Hindlimb muscle (tissue), 1 donor: ENCODE measurements at regions not wholly inside any gene's neighbourhood (a gene's known extent, or its start where the extent isn't known, plus 50 kb on each side); places are given as distances from the start of the nearest gene placed in this dataset.
"Not testable (repeated sequence)": the region's sequence is repeated elsewhere in the genome, so short reads cannot be mapped to it uniquely, and the experiment has no call there.

Source experiments
- DNase-seq: peaks from one replicate; pipeline ENCODE4 v3.0.0-alpha.2; 2013

DNA sequence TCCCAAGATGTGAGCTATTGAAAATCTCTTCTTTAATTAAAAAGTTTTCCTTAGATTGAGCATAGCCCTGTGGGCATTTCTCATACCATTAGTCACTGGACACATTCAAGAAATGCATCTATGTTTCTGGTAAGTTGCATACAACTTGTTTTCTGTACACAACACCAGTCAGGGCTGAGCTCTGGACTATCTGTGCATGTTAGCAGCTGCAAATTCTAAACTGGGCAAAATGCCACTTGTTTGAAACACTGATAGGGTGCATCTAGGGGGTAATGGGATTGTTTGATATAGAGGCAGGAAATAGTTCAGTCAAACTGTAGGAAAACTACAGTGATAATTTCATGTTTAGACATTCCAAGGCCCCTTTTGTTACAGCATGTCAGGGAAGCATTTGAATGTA lies 145.6 kb upstream of the NPY start:
- no peak for DNase-seq

DNA sequence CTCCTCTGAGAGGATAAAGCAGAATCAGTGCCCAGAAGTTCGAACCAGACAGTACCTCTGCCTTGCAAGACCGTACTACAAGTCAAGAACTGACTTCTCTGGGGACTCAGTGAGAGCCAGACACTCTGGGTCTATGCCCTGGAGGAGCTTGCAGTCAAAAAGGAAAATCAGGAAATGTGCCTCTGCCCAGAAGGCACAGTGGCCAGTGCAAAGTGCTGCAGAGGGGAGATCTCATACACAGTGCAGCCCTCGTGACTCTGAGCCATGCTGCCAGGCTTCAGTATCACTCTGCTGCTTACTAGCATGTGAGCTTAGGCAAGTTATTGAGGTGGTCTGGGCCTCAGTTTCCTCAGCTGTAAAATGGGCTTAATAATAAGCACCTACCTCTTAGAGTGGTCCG lies 144.0 kb upstream of the NPY start:
- DNase-seq: no peak

DNA sequence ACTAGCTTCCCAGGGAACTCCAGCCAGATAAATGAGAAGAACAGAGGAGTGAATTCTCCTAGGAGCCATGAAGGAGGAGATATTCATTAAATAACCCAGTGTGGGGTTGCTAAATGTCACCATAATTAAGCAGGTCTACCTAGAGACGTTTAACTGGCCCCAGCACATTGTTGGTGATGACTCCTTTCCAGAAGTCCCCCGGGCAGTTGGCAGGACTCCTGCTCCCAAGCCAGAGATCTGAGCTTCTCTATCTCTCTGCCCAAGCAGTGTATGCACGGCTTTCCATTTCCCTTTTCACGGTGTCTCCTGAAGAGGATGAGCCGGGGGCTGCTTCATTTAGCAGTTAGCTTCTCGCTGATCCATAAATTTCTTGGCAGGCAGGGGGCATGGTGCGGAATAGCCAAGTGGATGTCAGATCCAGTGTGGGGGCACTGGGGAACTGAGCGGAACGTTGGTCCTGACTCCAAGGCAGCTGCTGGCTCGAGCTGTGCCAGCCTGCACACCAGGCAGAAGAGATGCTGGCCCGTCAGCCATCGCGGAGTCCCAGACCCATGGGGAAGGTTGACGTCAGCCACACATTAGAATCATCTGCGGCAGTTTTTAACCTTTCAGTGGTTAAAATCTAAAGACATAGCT lies 142.0 kb upstream of the NPY start:
- no peak for DNase-seq

DNA sequence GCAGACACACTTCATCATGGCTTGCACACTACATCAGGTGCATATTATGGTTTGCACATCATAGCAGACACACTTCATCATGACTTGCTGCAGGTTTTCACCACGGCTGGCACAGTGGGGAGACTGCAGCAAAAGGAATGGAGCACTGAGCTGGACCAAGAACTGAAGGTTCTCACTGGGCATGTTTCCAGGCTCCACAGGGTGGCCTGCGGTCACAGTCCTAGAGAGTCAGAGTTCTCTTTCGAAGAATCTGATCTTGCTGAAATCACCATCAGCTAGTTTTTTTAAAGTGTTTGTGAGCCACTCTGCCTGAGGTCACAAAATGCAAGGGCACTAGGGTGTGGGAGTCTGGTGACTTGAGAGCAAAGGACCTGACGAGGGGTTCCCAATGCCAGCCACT lies 140.4 kb upstream of the NPY start:
- DNase-seq: no peak

DNA sequence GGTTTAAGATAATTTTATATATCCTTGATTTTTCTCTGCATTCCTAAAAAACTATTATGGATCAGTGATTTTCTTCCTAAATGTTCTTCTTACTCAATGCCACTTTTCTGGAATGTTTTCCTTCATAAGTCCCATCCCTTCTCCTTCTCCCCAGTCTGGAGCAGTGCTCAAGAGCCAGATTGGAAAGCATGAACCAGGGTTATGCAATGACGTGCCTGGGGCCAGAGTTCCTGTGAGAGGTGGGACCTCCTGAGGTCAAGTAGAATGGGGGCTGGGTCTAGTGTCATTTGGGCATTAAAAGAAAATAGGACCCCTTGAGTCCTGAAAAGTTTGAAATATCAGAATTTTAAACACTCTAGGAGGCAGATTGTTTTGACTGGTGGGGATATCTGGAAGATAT lies 132.0 kb upstream of the NPY start:
- DNase-seq: no peak

DNA sequence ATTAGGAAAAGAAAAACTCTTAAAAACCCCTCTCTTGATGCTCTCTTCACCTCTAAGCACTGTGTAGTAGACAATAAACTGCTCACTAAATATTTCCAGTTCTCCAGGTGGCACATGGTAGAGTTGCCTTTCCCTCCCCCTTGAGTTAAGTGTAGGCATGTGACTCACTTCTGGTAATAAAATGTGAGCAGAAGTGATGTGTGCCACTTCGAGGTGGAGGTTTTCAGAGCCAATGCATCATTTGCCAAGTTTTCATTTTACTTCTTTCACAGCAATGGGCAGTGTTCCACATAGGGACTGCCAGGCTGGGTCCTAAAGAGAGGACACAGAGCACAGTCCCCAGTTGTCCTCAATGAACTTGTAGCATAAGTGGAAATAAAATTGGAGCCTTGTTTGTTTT lies 131.6 kb upstream of the NPY start:
- DNase-seq: no peak

DNA sequence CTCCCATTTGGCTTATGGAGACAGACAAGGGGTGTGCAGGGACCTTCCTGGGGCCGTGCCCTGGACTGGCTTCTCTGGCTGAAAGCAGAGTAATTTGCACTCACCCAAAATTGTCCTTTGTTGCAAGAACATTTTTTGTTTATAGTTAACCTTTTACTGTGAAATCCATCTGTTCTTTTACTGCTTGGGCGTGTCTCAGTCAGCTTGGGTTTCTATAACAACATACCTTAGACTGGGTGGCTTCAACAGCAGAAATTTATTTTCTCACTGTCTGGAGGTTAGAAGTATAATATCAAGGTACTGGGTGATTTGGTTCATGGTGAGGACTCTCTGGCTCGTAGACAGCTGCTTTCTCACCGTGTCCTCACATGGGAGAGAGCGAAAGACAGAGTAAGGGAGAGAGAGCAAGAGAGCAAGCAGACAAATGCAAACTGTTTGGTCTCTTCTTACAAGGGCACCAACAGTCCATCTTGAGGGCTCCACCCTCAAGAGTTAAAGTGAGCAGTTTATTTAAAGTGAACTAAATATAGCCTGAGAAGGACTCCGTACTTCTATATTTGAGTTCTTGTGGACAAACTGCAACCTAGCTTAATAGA lies 131.0 kb upstream of the NPY start:
- no peak for DNase-seq

DNA sequence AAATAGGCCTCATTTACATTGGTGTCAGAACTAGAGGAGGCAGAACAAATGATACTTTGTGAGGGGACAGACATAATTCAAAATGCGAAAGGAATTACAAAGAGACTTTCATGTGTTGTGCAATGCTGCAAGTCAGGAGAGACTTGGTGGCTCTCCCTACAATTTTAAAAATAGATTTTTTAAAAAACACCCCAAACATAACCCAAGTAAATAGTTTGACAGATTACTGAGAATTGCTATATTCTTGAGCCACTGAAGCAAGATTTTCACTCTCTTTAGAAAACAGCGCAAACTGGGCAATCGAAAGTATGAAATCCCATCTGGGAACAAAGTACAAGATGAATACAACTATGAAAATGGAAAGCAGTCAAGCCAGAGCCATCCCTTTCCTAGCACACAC lies 126.3 kb upstream of the NPY start:
- DNase-seq: no peak

DNA sequence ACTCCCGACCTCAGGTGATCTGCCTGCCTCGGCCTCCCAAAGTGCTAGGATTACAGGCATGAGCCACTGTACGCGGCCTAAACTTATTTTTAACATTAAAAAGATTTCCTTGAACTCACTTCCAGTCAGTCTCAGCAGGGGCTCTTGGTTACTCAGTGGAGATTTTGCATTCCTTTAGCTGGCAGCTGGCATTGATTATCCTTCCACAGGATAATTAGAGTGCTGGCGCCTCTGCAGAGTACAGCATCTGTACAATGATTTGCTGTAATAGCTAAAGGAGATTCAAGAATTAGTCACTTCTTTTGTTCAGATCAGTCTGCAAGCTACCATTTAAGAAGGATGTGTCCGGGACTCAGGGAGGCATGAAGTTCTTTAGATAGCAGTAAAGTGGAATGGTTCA lies 125.0 kb upstream of the NPY start:
- DNase-seq: no peak

DNA sequence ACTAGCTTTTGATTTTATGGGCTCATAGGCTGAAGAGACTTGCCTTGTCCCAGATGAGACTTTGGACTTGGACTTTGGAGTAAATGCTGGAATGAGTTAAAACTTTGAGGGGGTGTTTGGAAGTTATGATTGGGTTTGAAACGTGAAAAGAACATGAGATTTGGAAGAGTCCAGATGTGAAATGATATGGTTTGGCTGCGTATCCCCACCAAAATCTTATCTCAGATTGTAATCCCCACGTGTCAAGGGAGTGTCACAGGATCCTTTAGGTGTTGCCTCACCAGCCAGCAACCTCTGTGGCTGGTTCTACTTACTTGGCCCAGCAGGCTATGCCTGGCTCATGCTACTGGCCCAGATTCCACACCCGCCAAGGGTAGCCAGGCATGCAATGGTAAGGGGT lies 119.6 kb upstream of the NPY start:
- DNase-seq: no peak

DNA sequence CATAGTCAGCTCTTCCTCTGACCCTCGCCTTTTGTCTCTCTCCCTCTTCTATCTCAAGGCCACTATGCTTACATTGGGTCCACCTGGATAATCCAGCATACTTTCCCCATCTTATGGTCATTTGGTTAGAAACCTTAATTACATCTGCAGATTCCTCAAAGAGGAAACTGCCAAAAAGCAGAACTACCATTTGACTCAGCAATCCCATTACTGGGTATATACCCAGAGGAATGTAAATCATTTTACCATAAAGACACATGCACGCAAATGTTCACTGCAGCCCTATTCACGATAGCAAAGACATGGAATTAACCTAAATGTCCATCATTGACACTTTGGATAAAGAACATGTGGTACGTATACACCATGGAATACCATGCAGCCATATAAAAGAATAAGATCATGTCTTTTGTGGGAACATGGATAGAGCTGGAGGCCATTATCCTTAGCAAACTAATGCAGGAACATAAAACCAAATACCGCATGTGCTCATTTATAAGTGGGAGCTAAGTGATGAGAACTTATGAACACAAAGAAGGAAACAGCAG lies 114.8 kb upstream of the NPY start:
- no peak for DNase-seq

DNA sequence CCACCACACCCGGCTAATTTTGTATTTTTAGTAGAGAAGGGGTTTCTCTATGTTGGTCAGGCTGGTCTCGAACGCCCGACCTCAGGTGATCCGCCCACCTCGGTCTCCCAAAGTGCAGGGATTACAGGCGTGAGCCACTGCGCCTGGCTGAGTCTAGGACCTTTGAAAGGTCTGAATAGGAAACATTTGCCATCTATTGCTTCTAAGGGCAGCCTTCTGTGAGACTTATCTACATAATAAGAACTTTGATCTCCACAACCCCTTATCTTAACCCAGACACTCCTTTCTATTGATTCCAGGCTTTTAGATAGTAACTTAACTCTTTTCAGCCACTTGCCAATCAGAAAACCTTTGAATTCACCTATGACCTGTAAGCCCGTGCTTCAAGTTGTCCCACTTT lies 112.0 kb upstream of the NPY start:
- DNase-seq: not testable (repeated sequence)

DNA sequence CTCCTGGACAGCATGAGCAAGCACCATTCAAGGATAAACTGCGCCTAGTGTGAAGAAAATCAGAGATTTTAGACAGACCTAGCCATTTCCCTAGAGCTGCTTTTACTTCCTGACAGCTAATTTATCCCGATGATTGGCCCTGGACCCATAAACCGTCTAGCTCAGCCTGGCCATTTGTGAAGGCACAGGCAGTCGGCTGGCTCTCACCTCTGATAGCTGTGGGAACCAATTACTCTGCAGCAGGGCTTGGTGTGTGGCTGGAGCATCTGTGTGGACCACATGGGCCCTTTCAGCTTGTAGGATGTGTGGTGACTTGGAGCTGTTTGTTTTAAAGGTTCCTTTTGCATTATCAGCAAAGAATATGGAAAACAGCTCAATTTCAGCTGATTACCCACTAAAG lies 111.1 kb upstream of the NPY start:
- DNase-seq: no peak

DNA sequence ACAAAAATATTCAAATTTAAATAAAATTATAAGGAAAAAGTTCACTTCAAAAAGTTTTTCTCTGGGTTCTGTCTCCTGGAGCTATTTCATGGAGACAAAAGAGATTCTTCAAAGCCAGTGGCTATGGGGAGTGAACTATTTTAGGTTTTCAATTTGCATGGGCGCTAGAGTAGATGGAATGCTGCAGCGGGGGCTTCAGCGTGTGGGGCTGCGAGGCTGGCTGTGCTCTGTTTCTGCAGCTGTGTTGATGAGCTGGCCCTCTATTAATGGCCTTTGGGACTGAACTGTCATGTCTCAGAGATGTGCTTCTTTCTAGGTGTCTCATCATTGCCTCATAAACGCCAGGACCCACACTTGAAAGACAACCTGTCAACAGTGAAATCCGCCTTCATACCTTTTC lies 108.4 kb upstream of the NPY start:
- DNase-seq: no peak

DNA sequence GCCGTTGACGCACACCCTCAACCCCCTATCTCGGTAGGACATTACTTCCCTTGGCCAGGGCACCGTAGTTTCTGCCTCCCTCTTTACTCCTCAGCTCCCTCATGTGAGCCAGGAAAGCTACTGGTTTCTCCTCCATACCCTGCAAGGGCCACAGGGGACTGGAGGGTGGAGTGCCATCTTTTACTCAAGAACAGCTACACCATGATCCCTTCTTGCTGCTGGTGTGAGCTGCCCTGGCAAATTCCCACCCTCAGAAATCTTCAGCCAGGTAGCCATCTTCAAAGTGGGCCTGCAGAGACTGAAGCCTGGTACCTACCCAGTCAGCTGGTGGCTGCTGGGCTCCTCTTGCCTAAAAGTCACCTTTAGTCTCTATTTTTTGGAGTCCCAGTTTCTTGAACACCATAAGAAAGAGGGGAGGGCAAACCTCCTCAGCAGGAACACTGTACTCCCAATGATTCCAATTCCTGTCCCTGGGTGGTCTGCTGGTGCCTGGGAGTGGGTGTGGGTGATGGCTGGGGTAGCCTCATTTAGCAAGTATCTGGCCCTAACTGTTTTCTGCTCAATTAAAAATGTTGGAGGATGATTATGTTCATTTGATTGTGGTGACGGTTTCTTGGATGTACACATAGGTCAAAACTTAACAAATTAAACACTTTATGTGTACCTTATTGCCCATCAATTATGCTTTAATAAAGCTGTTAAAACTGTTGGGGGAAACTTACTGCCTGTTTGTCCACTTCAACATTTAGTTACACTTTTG lies 105.0 kb upstream of the NPY start:
- no peak for DNase-seq

DNA sequence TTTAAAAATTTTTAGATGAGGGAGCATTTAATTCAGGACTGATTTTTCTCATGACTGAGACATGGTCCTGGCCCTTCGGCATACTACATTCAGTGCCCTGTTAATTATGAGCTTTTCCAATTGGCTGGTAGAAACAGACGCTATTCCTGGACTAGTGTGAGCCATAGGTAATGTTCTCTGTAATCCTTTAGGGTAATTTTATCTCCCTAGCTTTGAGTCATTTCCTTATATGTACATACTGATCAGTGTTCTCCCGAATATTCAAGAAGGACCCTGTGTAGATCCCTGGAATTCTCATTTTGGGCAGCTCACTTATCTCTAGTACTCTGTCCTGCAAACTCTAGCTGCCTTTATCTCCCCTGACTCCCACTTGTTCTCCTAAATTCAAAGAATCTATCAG lies 92.6 kb upstream of the NPY start:
- no peak for DNase-seq

DNA sequence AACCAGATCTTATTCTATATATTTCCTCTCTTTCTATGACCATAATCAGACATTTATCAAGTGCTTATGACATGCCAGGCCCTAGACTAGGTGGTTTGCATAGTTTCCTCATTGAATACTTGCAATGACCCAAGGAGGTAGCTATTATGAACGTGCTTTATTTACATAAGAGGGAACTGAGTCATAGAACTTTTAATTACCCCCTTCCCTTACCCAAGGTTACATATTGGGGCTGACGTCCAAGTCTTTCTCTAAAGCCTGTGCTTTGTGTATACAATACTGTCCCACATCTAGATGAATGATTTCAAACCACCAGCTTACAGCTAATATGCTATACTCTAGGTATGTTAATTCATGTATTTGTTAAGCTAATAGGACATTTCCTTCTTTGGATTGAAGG lies 91.9 kb upstream of the NPY start:
- DNase-seq: no peak

DNA sequence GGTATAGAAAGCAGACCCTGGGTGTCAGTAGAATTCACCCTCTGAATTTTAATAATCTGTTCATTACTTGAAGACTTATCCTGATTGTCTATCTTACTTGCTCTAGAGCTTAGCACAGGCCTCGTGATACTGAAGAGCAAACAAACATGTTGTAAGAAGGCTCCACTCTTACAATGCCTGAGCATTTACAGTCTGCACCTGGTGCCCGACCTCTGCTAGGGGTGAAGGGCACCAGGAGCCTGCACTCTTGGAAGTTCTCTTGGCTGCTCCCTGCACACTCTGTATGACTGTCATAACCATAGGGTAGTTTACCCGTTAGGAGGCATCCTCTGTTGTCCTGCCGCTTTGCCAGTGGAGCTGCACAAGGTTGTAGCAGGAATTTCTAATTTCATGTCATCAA lies 91.3 kb upstream of the NPY start:
- DNase-seq: no peak

DNA sequence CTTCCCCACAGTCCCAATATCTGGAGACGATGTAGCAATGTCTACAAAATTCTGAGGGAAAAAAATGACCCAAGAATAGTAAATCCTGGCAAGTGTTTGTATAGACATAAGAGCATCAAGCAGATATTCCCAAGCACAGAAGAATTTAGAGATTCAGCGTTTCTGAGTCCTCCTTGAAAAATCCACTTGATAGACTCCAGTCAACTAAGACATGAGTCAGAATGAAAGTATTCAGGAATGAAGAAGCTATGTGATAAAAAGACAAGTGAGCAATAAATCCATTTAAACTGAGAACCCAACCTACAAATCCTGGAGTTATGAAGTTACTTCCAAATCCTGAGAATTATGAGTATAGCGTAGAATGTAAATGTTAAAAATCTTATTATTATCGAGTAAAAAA lies 86.1 kb upstream of the NPY start:
- DNase-seq: no peak

DNA sequence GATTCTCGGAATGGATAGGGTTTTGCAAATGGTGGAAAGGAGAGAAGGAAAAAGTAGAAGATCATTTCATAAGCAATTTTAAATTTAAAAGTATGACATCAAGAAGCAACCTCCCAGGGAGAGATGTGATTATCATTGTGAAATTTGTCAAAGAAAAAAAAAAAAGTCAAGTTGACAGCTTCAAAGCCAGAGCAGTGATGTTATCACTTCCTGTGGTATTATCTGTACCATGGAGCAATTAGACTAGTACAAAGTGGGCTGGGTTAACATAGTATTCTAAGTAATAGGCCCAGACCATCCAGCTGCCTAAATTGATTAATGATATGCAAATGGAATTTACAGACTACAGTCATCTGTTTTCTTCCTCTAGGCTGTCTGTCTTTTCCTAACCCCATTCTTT lies 84.0 kb upstream of the NPY start:
- DNase-seq: no peak

DNA sequence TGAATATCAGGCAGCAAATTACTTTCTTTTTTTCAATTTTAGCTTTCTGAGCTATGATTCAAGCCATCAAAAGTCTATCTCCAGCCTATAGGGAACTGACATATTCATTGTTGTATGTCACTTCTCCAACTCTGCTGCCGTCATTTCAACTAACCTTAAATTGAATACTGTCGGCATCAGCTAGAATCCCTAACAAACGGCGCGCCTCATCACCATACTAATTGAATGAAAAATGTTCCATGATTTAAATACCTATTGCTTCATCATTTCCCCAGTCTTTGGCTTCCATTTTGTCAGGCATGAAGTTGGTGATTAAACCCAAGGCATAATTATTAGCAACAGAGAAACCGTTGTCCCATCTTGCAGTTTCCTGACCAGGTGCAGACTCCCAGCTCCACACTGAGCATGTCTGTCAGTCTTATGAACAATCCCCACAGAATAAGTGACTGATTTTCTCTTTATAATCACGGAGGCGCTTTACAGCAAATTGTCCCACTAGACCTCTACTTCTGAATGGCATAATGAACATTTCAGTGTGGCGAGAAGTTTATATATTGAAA lies 83.5 kb upstream of the NPY start:
- no peak for DNase-seq

DNA sequence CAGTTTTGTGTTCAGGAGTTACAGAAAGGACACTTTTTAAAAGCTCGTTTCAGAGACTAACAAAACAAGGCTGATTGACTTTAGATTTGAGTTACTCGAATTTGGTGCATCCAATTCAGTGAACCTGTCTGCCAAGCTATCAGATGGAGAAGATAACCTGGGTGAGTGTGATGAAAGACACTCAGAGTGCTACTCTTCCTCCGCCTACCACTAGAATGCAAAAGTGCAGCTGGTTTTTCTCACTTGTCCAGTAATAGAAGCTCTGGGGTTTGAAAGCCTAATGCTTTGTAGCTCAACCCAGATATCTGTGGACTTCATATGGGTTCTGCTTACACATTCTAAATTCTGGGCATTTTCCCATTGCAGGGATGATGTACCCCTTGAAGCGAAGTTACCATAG lies 82.8 kb upstream of the NPY start:
- DNase-seq: no peak

DNA sequence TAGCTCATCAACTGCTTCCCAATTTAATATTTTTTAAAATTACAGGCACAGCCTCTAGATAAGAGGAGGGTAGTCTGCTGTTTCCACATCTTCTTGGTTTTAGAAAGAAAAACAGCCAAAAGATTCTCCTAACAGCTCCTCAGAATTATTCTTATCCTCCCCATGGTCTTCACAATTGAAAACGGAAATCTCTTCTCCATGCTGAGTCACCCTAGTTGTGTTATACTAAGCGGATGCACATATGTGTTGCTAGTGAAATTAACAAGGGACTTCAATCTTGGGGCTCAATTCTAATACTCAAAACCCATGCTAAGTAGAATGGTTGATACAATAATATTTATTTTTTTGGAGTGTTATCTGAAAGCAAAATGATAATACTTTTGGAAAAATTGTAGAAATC lies 71.9 kb upstream of the NPY start:
- DNase-seq: no peak

DNA sequence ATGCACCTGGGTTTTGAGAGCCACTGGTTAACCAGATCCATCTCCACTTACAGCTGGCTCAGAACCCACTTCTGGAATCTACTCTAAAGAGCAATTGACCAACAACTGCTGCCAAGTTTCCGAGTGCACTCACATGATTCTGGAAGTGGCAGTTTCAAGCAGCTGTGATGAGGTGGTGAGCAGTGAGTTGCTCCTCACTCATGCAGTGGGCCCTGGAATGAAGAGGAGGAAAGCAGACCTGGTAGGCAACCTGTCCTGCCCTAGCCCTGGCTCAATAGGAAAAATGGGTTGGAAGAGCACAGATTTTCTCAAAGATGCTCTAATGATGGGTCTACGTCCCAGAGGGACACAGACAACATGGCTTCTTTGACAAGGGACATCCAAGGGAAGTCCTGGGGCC lies 70.7 kb upstream of the NPY start:
- no peak for DNase-seq
